Transverse colon (tissue), 4 donors: ENCODE measurements at regions not wholly inside any gene's neighbourhood (a gene's known extent, or its start where the extent isn't known, plus 50 kb on each side); places are given as distances from the start of the nearest gene placed in this dataset.

ENCODE experiments used
- DNase-seq: peaks from one replicate; pipeline ENCODE4 v3.0.0-alpha.2; 2019
- H3K27ac ChIP-seq, 4 donors: fragments of 200-600 bp; sonication (generic); 2 replicates each; pipeline ENCODE4 v1.5.1; 2016 to 2018; ENCODE audit warnings: inconsistent platforms in 4 of 4
- H3K27me3 ChIP-seq: fragments of 200-600 bp; sonication (generic); 2 replicates; pipeline ENCODE4 v1.5.1; 2017; ENCODE audit warnings: inconsistent platforms
- H3K36me3 ChIP-seq, 4 donors: fragments of 200-600 bp; sonication (generic); 2 replicates each; pipeline ENCODE4 v1.5.1; 2017 to 2019; ENCODE audit warnings: inconsistent platforms in 4 of 4
- H3K4me1 ChIP-seq, 4 donors: fragments of 200-600 bp; sonication (generic); 2 replicates each; pipeline ENCODE4 v1.5.1; 2017 to 2020; ENCODE audit warnings: inconsistent platforms in 4 of 4
- H3K4me3 ChIP-seq, 4 donors: fragments of 200-600 bp; sonication (generic); 1 replicate in 1 of 4; 2 replicates in 3 of 4; pipeline versions ENCODE4 v1.5.1 to v1.6.1; 2017 to 2019; ENCODE audit warnings: inconsistent platforms in 4 of 4
- H3K9me3 ChIP-seq, 2 donors: fragments of 200-600 bp; sonication (generic); 2 replicates each; pipeline ENCODE4 v1.5.1; 2017 to 2019; ENCODE audit warnings: inconsistent platforms in 2 of 2
- EP300 ChIP-seq: sonication (generic); formaldehyde crosslinking; IDR thresholded peaks from one replicate; pipeline ENCODE4 v1.6.1; 2017; ENCODE audit warnings: antibody characterized with exemption, low read depth
- POLR2A ChIP-seq: fragments of 450-650 bp; IDR thresholded peaks from one replicate; pipeline ENCODE4 v1.6.1; 2016; ENCODE audit warnings: antibody characterized with exemption, mild to moderate bottlenecking, moderate library complexity
- POLR2AphosphoS5 ChIP-seq, 3 donors: sonication (generic); formaldehyde crosslinking; IDR thresholded peaks; one replicate each; pipeline ENCODE4 v1.6.1; 2016; ENCODE audit warnings: antibody characterized with exemption in 3 of 3
- WGBS, 2 donors: methylation state at CpG; one replicate each; pipeline ENCODE4 v1.1.5; 2018; ENCODE audit warnings: low coverage in 1 of 2; 5-methylcytosine and 5-hydroxymethylcytosine counted together
- in situ Hi-C, 4 donors: fragments of 200-750 bp; cut with MboI; loops; one replicate each; pipeline versions ENCODE4 v1.15.0 to v1.15.1; 2017; ENCODE audit warnings: low sequenced_read_pairs in 3 of 4, low pct_ligation_motif_present in 1 of 4, low pct_unique_long_range_greater_than_20kb in 1 of 4
- intact Hi-C: fragments of 100-400 bp; cut with DNase I; formaldehyde crosslinking; loops from one replicate; pipeline ENCODE4 v1.15.1; 2023; ENCODE audit warnings: low total_unique reads
- TF ChIP-seq, protein P1 (sequence below), 5 experiments: fragments of 200-600 bp in 3 of 5; fragments of 450-650 bp in 2 of 5; sonication (generic) in 3 of 5; IDR thresholded peaks; 1 replicate in 2 of 5; 2 replicates in 3 of 5; pipeline ENCODE4 v1.5.1; 2016 to 2017; ENCODE audit warnings: antibody characterized with exemption in 5 of 5, inconsistent platforms in 3 of 5, mild to moderate bottlenecking in 2 of 5, moderate library complexity in 1 of 5

DNA sequence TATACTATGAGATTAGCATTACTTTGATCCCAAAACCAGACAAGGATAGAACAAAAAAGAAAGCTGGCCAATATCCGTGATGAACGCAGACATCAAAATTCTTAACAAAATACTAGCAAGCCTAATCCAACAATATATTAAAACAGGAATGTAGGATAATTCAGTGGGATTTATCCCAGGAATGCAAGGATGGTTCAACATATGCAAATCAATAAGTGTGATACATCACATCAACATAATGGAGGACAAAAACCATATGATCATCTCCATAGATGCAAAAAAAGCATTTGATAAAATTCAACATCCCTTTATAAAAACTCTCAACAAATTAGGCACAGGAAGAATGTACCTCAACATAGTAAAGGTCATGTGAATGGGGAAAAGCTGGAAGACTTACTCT is 158.5 kb downstream of the KCNE4 start:
- no peak for TF ChIP-seq POLR2AphosphoS5 (IDR thresholded peaks at IDR 0.05)
- H3K27me3 ChIP-seq = no peaks in the 10 kb centered on the region
- in situ Hi-C loops (no loop called here), intact Hi-C loops (no loop called here)
- H3K4me3 ChIP-seq = no peak overlapping the region
- WGBS, 2 donors = 93 to 97% methylated on average over 2 of the region's 2 CpGs
- DNase-seq = no peak
- H3K4me1 ChIP-seq = no peaks in the 10 kb centered on the region
- no peak overlapping the region for H3K27ac ChIP-seq
- H3K36me3 ChIP-seq = no peaks in the 10 kb centered on the region
- H3K9me3 ChIP-seq = peaks cover 7 to 12% of the 10 kb centered on the region in 2 donors

DNA sequence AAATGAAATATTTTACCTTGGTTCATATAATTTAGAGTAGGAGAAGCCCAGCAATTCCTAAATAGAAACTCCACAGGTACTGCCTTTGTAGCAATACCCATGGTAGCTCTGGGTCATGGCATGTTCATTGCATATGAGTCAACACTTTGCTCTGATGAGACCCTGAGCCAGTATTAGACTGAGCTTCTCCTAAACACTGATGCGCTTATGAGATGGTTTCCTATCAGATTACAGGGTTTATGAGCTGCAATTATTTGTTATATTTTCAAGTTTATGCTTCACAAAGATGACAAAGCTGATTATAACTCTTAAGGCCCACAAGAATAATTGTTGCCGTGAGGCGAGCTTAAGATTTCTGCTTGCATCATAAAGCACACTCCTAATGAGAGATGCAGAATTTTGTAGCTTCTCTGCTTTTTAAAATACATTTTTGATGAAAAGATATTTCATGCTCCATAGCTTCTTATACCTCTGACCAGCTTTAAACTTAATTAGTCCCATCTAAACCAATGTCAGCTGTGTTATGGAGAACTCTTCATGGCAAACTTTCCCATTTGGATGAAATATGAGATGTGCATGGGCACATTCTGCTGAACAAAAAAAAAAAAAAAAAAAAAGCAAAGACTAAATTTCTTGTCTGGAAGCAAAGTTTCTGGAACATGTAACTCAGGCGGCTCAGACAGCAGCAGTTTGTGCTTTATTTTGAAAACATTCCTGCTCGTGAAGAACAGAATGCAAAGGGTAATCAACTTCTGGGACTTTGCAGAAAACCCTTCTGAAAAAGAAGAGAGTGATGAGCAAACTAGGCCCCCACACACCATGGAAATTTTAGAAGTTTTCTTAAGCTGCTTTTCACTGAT is 162.6 kb downstream of the KCNE4 start:
- Histone ChIP-seq H3K4me1 (no peaks in the 10 kb centered on the region), H3K27me3 (no peaks in the 10 kb centered on the region), H3K9me3 (peaks cover 7 to 12% of the 10 kb centered on the region in 2 donors), H3K27ac (peak overlapping the region in 1 of 4 donors; percentile 44), H3K36me3 (no peaks in the 10 kb centered on the region), H3K4me3 (no peak overlapping the region)
- WGBS, 2 donors = 69 to 72% methylated on average over 3 to 5 of the region's 5 CpGs
- intact Hi-C loops = no loop called here
- DNase-seq = no peak
- in situ Hi-C loops = no loop called here
- TF ChIP-seq EP300 (no peak), POLR2AphosphoS5 (IDR thresholded peaks at IDR 0.05) (no peak), POLR2A (no peak)
- TF ChIP-seq, protein P1, sequence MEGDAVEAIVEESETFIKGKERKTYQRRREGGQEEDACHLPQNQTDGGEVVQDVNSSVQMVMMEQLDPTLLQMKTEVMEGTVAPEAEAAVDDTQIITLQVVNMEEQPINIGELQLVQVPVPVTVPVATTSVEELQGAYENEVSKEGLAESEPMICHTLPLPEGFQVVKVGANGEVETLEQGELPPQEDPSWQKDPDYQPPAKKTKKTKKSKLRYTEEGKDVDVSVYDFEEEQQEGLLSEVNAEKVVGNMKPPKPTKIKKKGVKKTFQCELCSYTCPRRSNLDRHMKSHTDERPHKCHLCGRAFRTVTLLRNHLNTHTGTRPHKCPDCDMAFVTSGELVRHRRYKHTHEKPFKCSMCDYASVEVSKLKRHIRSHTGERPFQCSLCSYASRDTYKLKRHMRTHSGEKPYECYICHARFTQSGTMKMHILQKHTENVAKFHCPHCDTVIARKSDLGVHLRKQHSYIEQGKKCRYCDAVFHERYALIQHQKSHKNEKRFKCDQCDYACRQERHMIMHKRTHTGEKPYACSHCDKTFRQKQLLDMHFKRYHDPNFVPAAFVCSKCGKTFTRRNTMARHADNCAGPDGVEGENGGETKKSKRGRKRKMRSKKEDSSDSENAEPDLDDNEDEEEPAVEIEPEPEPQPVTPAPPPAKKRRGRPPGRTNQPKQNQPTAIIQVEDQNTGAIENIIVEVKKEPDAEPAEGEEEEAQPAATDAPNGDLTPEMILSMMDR (IDR thresholded peaks at IDR 0.05) = no peak

- H3K36me3 ChIP-seq = no peaks in the 10 kb centered on the region
- H3K27ac ChIP-seq = peak overlapping the region in 2 of 4 donors; percentile 35 to 44
- peaks cover 7 to 9% of the 10 kb centered on the region in 2 donors for H3K9me3 ChIP-seq
- WGBS, 2 donors = 33 to 46% methylated on average over 2 of the region's 2 CpGs
- intact Hi-C loops = no loop called here
- DNase-seq = no peak
- H3K27me3 ChIP-seq = no peaks in the 10 kb centered on the region
- TF ChIP-seq POLR2AphosphoS5 (IDR thresholded peaks at IDR 0.05) (no peak), POLR2A (no peak), EP300 (no peak)
- TF ChIP-seq, protein P1 (IDR thresholded peaks at IDR 0.05) = no peak
- no peak overlapping the region for H3K4me3 ChIP-seq
- no peaks in the 10 kb centered on the region for H3K4me1 ChIP-seq
- in situ Hi-C loops = no loop called here
Observed at GRCh38 chr2:223215254-223215516, 163.2 kb downstream of the KCNE4 start.

DNA sequence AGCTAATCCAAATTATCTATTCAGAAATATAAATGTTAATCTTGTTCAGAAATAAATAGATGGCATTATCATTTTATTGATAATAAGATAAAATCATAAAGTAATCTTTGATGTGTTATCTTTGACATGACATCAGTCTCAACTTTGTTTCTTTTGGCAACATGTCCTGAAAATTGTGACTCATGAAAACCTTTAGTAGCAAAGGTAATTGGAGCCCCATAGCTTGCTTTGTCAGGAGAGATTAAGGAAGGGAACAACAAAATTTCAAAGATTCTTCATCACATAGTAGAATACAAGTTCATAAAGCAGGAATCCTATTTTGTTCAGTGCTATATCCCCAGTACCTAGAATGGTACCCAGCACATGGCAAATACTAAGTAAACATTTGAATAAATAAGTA is 165.4 kb downstream of the KCNE4 start:
- Histone ChIP-seq H3K9me3 (no peaks in the 10 kb centered on the region), H3K36me3 (no peaks in the 10 kb centered on the region), H3K27me3 (no peaks in the 10 kb centered on the region), H3K4me3 (no peak overlapping the region), H3K27ac (no peak overlapping the region), H3K4me1 (no peaks in the 10 kb centered on the region)
- intact Hi-C loops = no loop called here
- DNase-seq = no peak
- in situ Hi-C loops = no loop called here
- TF ChIP-seq POLR2AphosphoS5 (IDR thresholded peaks at IDR 0.05) = no peak
- no peak for TF ChIP-seq EP300
- TF ChIP-seq, protein P1 (IDR thresholded peaks at IDR 0.05) = no peak
- TF ChIP-seq POLR2A = no peak
